GM18868 (cell line): ENCODE measurements at regions not wholly inside any gene's neighbourhood (a gene's known extent, or its start where the extent isn't known, plus 50 kb on each side); places are given as distances from the start of the nearest gene placed in this dataset.

Source experiments
- ATAC-seq: cut with Tn5 transposase; IDR thresholded peaks from one replicate; pipeline ENCODE4 v1.9.1; 2021; ENCODE audit warnings: mild to moderate bottlenecking, moderate library complexity; ENCODE audit not compliant: unreplicated experiment

GRCh38 chr22:48661984-48662383 lies 1165.7 kb downstream of the BRD1 start:
- ATAC-seq: no peak

- ATAC-seq: no peak
These were observed 1166.6 kb downstream of the BRD1 start for GRCh38 chr22:48660790-48661740.

GRCh38 chr22:48660104-48660789 lies 1167.4 kb downstream of the BRD1 start:
- no peak for ATAC-seq

GRCh38 chr22:48659404-48659996 lies 1168.2 kb downstream of the BRD1 start:
- ATAC-seq: no peak

GRCh38 chr22:48658871-48659270 lies 1168.8 kb downstream of the BRD1 start:
- ATAC-seq: no peak

- no peak for ATAC-seq
These were observed 1169.4 kb downstream of the BRD1 start for GRCh38 chr22:48658246-48658645.

- ATAC-seq: no peak
These were observed 1173.2 kb downstream of the BRD1 start for GRCh38 chr22:48654492-48654891.

GRCh38 chr22:48653929-48654328 lies 1173.7 kb downstream of the BRD1 start:
- no peak for ATAC-seq

- ATAC-seq: no peak
These were observed 1174.4 kb downstream of the BRD1 start for GRCh38 chr22:48653306-48653705.

GRCh38 chr22:48652796-48653195 lies 1174.9 kb downstream of the BRD1 start:
- no peak for ATAC-seq

- no peak for ATAC-seq
These were observed 1175.6 kb downstream of the BRD1 start for GRCh38 chr22:48651981-48652538.

- no peak for ATAC-seq
These were observed 1176.4 kb downstream of the BRD1 start for GRCh38 chr22:48651036-48651890.

- no peak for ATAC-seq
These were observed 1177.2 kb downstream of the BRD1 start for GRCh38 chr22:48650323-48651035.

GRCh38 chr22:48649466-48649865 lies 1178.2 kb downstream of the BRD1 start:
- no peak for ATAC-seq

- ATAC-seq: no peak
These were observed 1178.6 kb downstream of the BRD1 start for GRCh38 chr22:48649031-48649430.

- ATAC-seq: no peak
These were observed 1179.8 kb downstream of the BRD1 start for GRCh38 chr22:48647606-48648515.

- no peak for ATAC-seq
These were observed 1180.6 kb downstream of the BRD1 start for GRCh38 chr22:48647051-48647450.

GRCh38 chr22:48646216-48646925 lies 1181.3 kb downstream of the BRD1 start:
- ATAC-seq: no peak
